GM23248 (cell line): ENCODE measurements at regions not wholly inside any gene's neighbourhood (a gene's known extent, or its start where the extent isn't known, plus 50 kb on each side); places are given as distances from the start of the nearest gene placed in this dataset.

ENCODE experiments used
- EZH2 ChIP-seq: fragments of 200-600 bp; sonication (generic); IDR thresholded peaks from 2 replicates; pipeline ENCODE4 v1.6.1; 2018; ENCODE audit warnings: antibody characterized with exemption, mild to moderate bottlenecking; ENCODE audit not compliant: insufficient read depth, poor library complexity, severe bottlenecking
- EZH2phosphoT487 ChIP-seq: fragments of 200-600 bp; sonication (generic); IDR thresholded peaks from 2 replicates; pipeline ENCODE4 v1.6.1; 2018; ENCODE audit warnings: antibody characterized with exemption, moderate library complexity, mild to moderate bottlenecking, low read depth; ENCODE audit not compliant: insufficient read depth

- TF ChIP-seq EZH2phosphoT487 (no peak), EZH2 (no peak)
Measured at GRCh38 chr3:5293207-5293606, 105.7 kb downstream of the EDEM1 start.
